Adrenal gland (tissue), 9 donors: ENCODE measurements at regions not wholly inside any gene's neighbourhood (a gene's known extent, or its start where the extent isn't known, plus 50 kb on each side); places are given as distances from the start of the nearest gene placed in this dataset.

ENCODE experiments used
- DNase-seq, 7 donors: peaks; one replicate each; pipeline ENCODE4 v3.0.0-alpha.2; 2019 to 2020
- H3K27ac ChIP-seq, 5 donors: fragments of 200-600 bp; sonication (generic) in 4 of 5; 1 replicate in 3 of 5; 2 replicates in 2 of 5; pipeline versions ENCODE4 v1.5.1 to v1.8.0; 2016 to 2020; ENCODE audit warnings: mild to moderate bottlenecking in 1 of 5
- H3K27me3 ChIP-seq: fragments of 200-600 bp; 2 replicates; pipeline ENCODE4 v1.8.0; 2021
- H3K36me3 ChIP-seq, 2 donors: fragments of 200-600 bp; replicated peaks in 1 of 2; 1 replicate in 1 of 2; 2 replicates in 1 of 2; pipeline versions ENCODE4 v1.5.1 to v1.8.0; 2018 to 2022
- H3K4me1 ChIP-seq, 2 donors: fragments of 200-600 bp; replicated peaks in 1 of 2; 1 replicate in 1 of 2; 2 replicates in 1 of 2; pipeline versions ENCODE4 v1.5.1 to v1.8.0; 2018 to 2021
- H3K4me3 ChIP-seq, 4 donors: fragments of 200-600 bp; sonication (generic) in 3 of 4; one replicate each; pipeline ENCODE4 v1.5.1; 2016 to 2018
- H3K9me3 ChIP-seq, 3 donors: fragments of 200-600 bp; sonication (generic) in 1 of 3; replicated peaks in 1 of 3; 1 replicate in 2 of 3; 2 replicates in 1 of 3; pipeline versions ENCODE4 v1.5.1 to v1.8.0; 2016 to 2021
- POLR2A ChIP-seq, 2 donors: fragments of 450-650 bp; IDR thresholded peaks; one replicate each; pipeline ENCODE4 v1.6.1; 2017; ENCODE audit warnings: antibody characterized with exemption in 2 of 2, mild to moderate bottlenecking in 2 of 2, moderate library complexity in 1 of 2
- WGBS, 4 donors: extraction: QIAGEN DNeasy Blood & Tissue Kit in 2 of 4; methylation state at CpG; one replicate each; pipeline versions ENCODE4 v1.1.5 to v1.1.7; 2013 to 2017; 5-methylcytosine and 5-hydroxymethylcytosine counted together
- intact Hi-C, 2 donors: fragments of 100-400 bp; cut with DNase I; formaldehyde crosslinking; loops; one replicate each; pipeline versions ENCODE4 v1.14.1 to v1.15.0; 2022 to 2023
- TF ChIP-seq, protein P1 (sequence below), 6 experiments: fragments of 450-650 bp in 4 of 6; fragments of 200-600 bp in 2 of 6; sonication (generic) in 1 of 6; IDR thresholded peaks; 1 replicate in 5 of 6; 2 replicates in 1 of 6; pipeline versions ENCODE4 v1.5.1 to v1.8.0; 2016 to 2021; ENCODE audit warnings: antibody characterized with exemption in 6 of 6, mild to moderate bottlenecking in 2 of 6, moderate library complexity in 1 of 6
- donor health status: healthy with polysubstance abuse.
- donor health status: Bipolar disorder and iron deficiency.
- donor health status: DM: yes; HTN: yes; CAD: no.
- donor health status: DM: no; HTN: no; CAD: no.
- donor health status: DM: no; HTN: no; CAD: no.

DNA sequence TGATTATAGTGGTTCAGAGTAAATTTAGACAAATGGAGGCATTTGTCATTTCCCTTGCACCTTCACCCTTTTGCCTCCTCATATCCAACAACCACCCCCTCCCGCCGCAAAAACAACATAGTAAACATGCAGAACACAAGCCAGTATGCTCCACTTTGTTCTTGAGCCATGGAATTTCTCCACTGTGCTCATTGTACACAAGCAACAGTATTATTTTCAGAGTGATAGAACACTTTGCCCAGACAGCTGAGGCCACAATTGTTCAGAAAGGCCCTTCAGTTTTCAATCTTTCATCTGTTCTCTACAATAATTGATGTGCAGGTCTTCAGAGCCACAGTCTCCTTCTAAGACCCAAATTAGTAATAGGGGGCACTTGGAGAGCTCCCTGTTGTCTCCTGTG, 272.8 kb upstream of the SLC30A5 start:
- no peaks in the 10 kb centered on the region for H3K27me3 ChIP-seq
- no peaks in the 10 kb centered on the region for H3K4me1 ChIP-seq
- no peak overlapping the region for H3K27ac ChIP-seq
- no peak overlapping the region for H3K4me3 ChIP-seq
- intact Hi-C loops, result no loop called here
- 84 to 96% (median 90%) methylated on average over 2 of the region's 2 CpGs for WGBS, 4 donors
- H3K36me3 ChIP-seq, result no peaks in the 10 kb centered on the region
- no peak for TF ChIP-seq POLR2A (IDR thresholded peaks at IDR 0.05)
- DNase-seq, result no peak
- no peaks in the 10 kb centered on the region for H3K9me3 ChIP-seq

DNA sequence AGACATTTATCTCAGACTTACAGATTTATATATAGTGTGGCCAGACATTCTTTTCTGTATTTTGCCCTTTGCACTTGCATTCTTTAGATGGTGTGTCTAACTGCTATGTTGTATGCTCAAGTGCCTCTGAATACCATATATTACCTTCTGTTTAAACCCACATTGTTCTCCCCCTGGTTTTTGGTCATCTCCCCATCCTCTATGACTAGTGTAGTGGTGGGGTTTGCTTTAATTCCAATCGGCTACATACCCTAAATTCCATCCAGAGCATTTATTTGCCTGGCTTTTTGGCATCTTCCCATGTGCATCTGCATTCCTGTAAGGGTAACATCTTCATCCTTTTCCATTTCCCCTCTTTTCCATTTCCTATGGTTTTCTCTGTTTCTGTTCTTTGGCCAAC, 271.0 kb upstream of the SLC30A5 start:
- intact Hi-C loops, result no loop called here
- no peak overlapping the region for H3K4me3 ChIP-seq
- H3K9me3 ChIP-seq, result no peaks in the 10 kb centered on the region
- no peaks in the 10 kb centered on the region for H3K27me3 ChIP-seq
- H3K27ac ChIP-seq, result no peak overlapping the region
- no peak for TF ChIP-seq POLR2A (IDR thresholded peaks at IDR 0.05)
- TF ChIP-seq, protein P1, sequence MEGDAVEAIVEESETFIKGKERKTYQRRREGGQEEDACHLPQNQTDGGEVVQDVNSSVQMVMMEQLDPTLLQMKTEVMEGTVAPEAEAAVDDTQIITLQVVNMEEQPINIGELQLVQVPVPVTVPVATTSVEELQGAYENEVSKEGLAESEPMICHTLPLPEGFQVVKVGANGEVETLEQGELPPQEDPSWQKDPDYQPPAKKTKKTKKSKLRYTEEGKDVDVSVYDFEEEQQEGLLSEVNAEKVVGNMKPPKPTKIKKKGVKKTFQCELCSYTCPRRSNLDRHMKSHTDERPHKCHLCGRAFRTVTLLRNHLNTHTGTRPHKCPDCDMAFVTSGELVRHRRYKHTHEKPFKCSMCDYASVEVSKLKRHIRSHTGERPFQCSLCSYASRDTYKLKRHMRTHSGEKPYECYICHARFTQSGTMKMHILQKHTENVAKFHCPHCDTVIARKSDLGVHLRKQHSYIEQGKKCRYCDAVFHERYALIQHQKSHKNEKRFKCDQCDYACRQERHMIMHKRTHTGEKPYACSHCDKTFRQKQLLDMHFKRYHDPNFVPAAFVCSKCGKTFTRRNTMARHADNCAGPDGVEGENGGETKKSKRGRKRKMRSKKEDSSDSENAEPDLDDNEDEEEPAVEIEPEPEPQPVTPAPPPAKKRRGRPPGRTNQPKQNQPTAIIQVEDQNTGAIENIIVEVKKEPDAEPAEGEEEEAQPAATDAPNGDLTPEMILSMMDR (IDR thresholded peaks at IDR 0.05), result no peak
- WGBS, 4 donors, result 45 to 68% (median 57%) methylated on average over 1 of the region's 1 CpG
- H3K36me3 ChIP-seq, result no peaks in the 10 kb centered on the region
- no peak for DNase-seq
- H3K4me1 ChIP-seq, result no peaks in the 10 kb centered on the region

DNA sequence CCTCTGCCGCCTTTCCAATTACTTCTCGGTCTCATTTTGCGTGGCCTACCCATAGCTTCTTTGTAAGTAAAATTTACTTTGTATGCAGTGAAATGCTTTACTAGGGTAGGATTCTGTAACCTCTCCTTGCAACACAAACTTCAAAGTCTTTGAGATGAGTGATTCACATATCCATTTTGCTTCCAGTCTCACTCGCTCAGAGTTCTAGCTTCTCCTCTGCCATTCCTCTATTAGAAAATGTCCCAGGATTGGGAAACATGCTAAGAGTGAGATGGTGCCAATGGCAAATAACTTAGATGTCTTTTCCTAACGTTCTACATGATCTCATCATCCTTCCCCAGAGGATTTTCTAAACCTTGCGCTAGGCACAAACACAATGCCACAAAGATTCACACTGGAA, 270.5 kb upstream of the SLC30A5 start:
- WGBS, 4 donors, result 82 to 86% (median 84%) methylated on average over 6 of the region's 6 CpGs
- intact Hi-C loops, result no loop called here

DNA sequence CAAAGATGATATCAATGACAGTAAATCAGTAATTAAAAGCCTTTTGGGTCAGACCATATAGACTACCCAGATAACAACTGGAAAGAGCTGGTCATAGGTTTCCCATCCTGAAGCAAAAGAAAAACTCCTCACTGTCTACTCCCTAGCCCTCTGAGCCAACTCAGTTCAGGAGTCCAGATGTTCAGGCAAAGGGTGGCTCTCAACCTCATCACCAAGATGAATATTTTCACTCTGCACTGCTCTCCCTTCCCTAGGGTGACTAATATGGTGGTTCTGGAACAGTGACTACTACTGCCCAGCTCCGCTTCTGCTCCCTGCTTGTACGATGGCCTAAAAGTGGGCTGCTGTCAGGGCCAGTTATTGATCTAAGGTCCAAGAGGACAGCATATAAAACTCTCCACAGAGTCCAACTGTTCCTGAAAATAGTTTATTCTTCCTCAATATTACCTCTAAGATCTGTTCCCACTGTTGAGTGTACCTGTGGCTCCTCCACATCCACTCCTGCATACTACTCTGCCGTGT, 263.4 kb upstream of the SLC30A5 start:
- no peaks in the 10 kb centered on the region for H3K4me1 ChIP-seq
- H3K27me3 ChIP-seq, result no peaks in the 10 kb centered on the region
- TF ChIP-seq, protein P1 (IDR thresholded peaks at IDR 0.05), result no peak
- TF ChIP-seq POLR2A (IDR thresholded peaks at IDR 0.05), result no peak
- H3K4me3 ChIP-seq, result no peak overlapping the region
- no peak overlapping the region for H3K27ac ChIP-seq
- no peak for DNase-seq
- 84 to 98% (median 90%) methylated on average over 3 of the region's 3 CpGs for WGBS, 4 donors
- H3K36me3 ChIP-seq, result no peaks in the 10 kb centered on the region
- intact Hi-C loops, result no loop called here
- H3K9me3 ChIP-seq, result no peaks in the 10 kb centered on the region

More for the DNA sequence above, 270.5 kb upstream of the SLC30A5 start:
- H3K4me1 ChIP-seq, result no peaks in the 10 kb centered on the region
- H3K36me3 ChIP-seq, result no peaks in the 10 kb centered on the region
- no peaks in the 10 kb centered on the region for H3K9me3 ChIP-seq
- H3K27me3 ChIP-seq, result no peaks in the 10 kb centered on the region
- no peak for DNase-seq
- H3K4me3 ChIP-seq, result no peak overlapping the region
- no peak for TF ChIP-seq POLR2A (IDR thresholded peaks at IDR 0.05)
- TF ChIP-seq, protein P1 (IDR thresholded peaks at IDR 0.05), result no peak
- H3K27ac ChIP-seq, result no peak overlapping the region

DNA sequence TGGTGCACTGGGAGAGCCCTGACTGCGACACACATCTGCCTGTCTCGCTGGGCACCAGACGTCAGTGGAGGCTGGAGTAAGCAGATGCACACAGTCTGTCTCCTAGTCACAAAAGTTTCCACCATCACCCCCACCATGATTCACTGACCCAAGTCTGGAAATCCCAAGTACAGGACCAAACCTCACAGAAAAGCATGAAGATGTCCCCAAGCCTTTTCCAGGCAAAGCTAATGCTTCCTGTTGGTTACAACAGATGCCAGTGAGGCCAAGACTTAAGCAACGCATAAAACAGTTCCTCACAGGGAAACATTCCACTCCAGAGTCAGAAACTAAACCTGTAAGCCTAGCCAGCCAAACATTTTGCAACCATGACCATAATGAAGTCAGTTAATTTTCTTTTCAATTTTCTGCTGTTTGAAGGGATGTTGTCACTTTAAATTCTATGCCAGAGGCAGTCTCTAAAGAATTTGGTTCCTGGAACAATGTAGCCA, 259.3 kb upstream of the SLC30A5 start:
- intact Hi-C loops, result no loop called here
- TF ChIP-seq, protein P1 (IDR thresholded peaks at IDR 0.05), result no peak
- TF ChIP-seq POLR2A (IDR thresholded peaks at IDR 0.05), result no peak

More for the DNA sequence above, 259.3 kb upstream of the SLC30A5 start:
- Histone ChIP-seq H3K27me3 (no peaks in the 10 kb centered on the region), H3K9me3 (no peaks in the 10 kb centered on the region), H3K4me1 (no peaks in the 10 kb centered on the region), H3K36me3 (no peaks in the 10 kb centered on the region), H3K4me3 (no peak overlapping the region), H3K27ac (no peak overlapping the region)
- 86 to 91% (median 89%) methylated on average over 4 of the region's 4 CpGs for WGBS, 4 donors
- no peak for DNase-seq
